Nephron (organoid): ENCODE measurements at regions not wholly inside any gene's neighbourhood (a gene's known extent, or its start where the extent isn't known, plus 50 kb on each side); places are given as distances from the start of the nearest gene placed in this dataset.
"Not testable (repeated sequence)": the region's sequence is repeated elsewhere in the genome, so short reads cannot be mapped to it uniquely, and the experiment has no call there.

Experiments
- H3K27ac Mint-ChIP-seq, 3 experiments: 2 replicates each; pipeline ENCODE4 v1.8.0; 2020; ENCODE audit warnings: mixed read lengths in 3 of 3, mild to moderate bottlenecking in 2 of 3, moderate library complexity in 1 of 3
- H3K27me3 Mint-ChIP-seq: 2 replicates; pipeline ENCODE4 v1.8.0; 2021; ENCODE audit warnings: low read depth, mild to moderate bottlenecking, moderate library complexity, mixed read lengths
- H3K36me3 Mint-ChIP-seq: 2 replicates; pipeline ENCODE4 v1.8.0; 2020; ENCODE audit warnings: low read depth, mixed read lengths
- H3K4me1 Mint-ChIP-seq: 2 replicates; pipeline ENCODE4 v1.8.0; 2020; ENCODE audit warnings: mixed read lengths
- H3K4me3 Mint-ChIP-seq, 3 experiments: 2 replicates each; pipeline ENCODE4 v1.8.0; 2020; ENCODE audit warnings: mild to moderate bottlenecking in 3 of 3, mixed read lengths in 3 of 3, moderate library complexity in 2 of 3
- H3K9me3 Mint-ChIP-seq: 2 replicates; pipeline ENCODE4 v1.8.0; 2020; ENCODE audit warnings: mixed read lengths
- TF ChIP-seq, protein P1 (sequence below), 3 experiments: fragments of 200-600 bp; sonication (generic); IDR thresholded peaks; one replicate each; pipeline ENCODE4 v1.5.0; 2021; ENCODE audit warnings: antibody characterized with exemption in 3 of 3; ENCODE audit not compliant: unreplicated experiment in 3 of 3

DNA sequence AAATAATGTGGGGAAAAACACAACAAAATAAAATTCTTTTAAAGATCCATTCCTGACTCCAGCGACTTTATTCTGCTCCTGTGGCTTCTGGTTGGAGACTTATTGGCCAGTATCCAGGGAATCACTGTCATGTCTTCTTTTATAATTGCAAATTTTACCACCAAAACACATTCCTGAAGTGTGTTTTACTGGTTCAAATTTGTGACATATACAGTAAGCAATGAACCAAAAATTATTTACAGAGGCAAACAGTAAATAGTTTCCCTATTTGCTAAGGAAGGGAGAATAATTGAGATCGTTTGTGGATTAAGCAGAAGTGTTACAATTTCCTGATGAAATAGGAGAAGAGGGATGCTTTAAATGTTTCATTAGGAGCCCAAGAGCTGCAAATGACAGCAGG is 118.7 kb downstream of the ZNF281 start:
- Mint-ChIP-seq H3K4me1 (no peaks in the 10 kb centered on the region), H3K36me3 (no peaks in the 10 kb centered on the region), H3K27ac (no peak overlapping the region), H3K9me3 (no peaks in the 10 kb centered on the region), H3K4me3 (no peak overlapping the region), H3K27me3 (no peaks in the 10 kb centered on the region)
- TF ChIP-seq, protein P1, sequence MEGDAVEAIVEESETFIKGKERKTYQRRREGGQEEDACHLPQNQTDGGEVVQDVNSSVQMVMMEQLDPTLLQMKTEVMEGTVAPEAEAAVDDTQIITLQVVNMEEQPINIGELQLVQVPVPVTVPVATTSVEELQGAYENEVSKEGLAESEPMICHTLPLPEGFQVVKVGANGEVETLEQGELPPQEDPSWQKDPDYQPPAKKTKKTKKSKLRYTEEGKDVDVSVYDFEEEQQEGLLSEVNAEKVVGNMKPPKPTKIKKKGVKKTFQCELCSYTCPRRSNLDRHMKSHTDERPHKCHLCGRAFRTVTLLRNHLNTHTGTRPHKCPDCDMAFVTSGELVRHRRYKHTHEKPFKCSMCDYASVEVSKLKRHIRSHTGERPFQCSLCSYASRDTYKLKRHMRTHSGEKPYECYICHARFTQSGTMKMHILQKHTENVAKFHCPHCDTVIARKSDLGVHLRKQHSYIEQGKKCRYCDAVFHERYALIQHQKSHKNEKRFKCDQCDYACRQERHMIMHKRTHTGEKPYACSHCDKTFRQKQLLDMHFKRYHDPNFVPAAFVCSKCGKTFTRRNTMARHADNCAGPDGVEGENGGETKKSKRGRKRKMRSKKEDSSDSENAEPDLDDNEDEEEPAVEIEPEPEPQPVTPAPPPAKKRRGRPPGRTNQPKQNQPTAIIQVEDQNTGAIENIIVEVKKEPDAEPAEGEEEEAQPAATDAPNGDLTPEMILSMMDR (IDR thresholded peaks at IDR 0.05; ENCODE audit: unreplicated experiment in 3 of 3) = no peak

GRCh38 chr1:200290010-200290685 is 119.7 kb downstream of the ZNF281 start:
- H3K27ac Mint-ChIP-seq = no peak overlapping the region
- H3K9me3 Mint-ChIP-seq = no peaks in the 10 kb centered on the region
- H3K4me1 Mint-ChIP-seq = no peaks in the 10 kb centered on the region
- TF ChIP-seq, protein P1 (IDR thresholded peaks at IDR 0.05; ENCODE audit: unreplicated experiment in 3 of 3) = no peak
- H3K27me3 Mint-ChIP-seq = no peaks in the 10 kb centered on the region
- H3K4me3 Mint-ChIP-seq = no peak overlapping the region
- H3K36me3 Mint-ChIP-seq = no peaks in the 10 kb centered on the region

- H3K4me3 Mint-ChIP-seq = no peak overlapping the region
Measured at GRCh38 chr1:200288226-200288625, 121.6 kb downstream of the ZNF281 start.

DNA sequence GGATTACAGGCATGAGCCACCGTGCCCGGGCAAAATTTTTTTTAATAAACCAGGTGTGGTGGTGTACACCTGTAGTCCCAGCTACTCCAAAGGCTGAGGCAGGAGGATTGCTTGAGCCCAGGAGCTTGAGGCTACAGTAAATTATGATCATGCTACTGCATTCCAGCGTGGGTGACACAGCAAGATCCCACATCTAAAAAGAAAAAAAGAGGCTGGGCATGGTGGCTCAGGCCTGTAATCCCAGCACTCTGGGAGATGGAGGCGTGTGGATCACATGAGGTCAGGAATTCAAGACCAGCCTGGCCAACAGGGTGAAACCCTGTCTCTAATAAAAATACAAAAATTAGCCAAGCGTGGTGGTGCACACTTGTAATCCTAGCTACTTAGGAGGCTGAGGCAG is 125.6 kb downstream of the ZNF281 start:
- not testable (repeated sequence) for H3K9me3 Mint-ChIP-seq, H3K36me3 Mint-ChIP-seq, H3K4me1 Mint-ChIP-seq, H3K4me3 Mint-ChIP-seq, H3K27ac Mint-ChIP-seq, H3K27me3 Mint-ChIP-seq

More at GRCh38 chr1:200288226-200288625, 121.6 kb downstream of the ZNF281 start:
- H3K27ac Mint-ChIP-seq = no peak overlapping the region
- H3K36me3 Mint-ChIP-seq = no peaks in the 10 kb centered on the region
- TF ChIP-seq, protein P1 (IDR thresholded peaks at IDR 0.05; ENCODE audit: unreplicated experiment in 3 of 3) = no peak
- H3K4me1 Mint-ChIP-seq = no peaks in the 10 kb centered on the region
- H3K9me3 Mint-ChIP-seq = no peaks in the 10 kb centered on the region
- no peaks in the 10 kb centered on the region for H3K27me3 Mint-ChIP-seq

GRCh38 chr1:200282497-200283122 is 127.2 kb downstream of the ZNF281 start:
- no peaks in the 10 kb centered on the region for H3K27me3 Mint-ChIP-seq
- H3K9me3 Mint-ChIP-seq = no peaks in the 10 kb centered on the region
- H3K4me1 Mint-ChIP-seq = no peaks in the 10 kb centered on the region
- no peak overlapping the region for H3K27ac Mint-ChIP-seq
- TF ChIP-seq, protein P1 (IDR thresholded peaks at IDR 0.05; ENCODE audit: unreplicated experiment in 3 of 3) = no peak
- H3K36me3 Mint-ChIP-seq = no peaks in the 10 kb centered on the region
- no peak overlapping the region for H3K4me3 Mint-ChIP-seq

DNA sequence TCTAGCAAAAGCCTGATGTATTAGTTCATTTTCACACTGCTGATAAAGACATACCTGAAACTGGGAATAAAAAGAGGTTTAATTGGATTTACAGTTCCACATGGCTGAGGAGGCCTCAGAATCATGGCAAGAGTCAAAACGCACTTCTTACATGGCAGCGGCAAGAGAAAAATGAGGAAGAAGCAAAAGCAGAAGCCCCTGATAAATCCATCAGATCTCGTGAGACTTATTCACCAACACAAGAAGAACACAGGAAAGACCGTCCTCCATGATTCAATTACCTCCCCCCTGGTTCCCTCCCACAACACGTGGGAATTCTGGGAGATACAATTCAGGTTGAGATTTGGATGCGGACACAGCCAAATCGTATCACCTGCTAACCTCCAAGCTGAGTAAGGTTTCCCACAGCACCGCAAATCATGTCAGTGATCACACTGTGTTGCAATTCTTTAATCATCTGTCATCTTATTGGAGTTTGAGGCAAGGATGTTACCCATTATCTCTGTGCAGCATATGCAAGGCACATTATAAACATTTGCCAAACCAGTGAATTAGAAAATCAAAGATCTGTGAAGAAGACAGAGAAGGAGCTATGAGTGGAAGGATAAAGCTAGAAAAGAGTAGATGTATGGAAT is 128.5 kb downstream of the ZNF281 start:
- H3K9me3 Mint-ChIP-seq = no peaks in the 10 kb centered on the region
- TF ChIP-seq, protein P1 (IDR thresholded peaks at IDR 0.05; ENCODE audit: unreplicated experiment in 3 of 3) = no peak
- no peak overlapping the region for H3K4me3 Mint-ChIP-seq
- peaks cover 4% of the 10 kb centered on the region for H3K27me3 Mint-ChIP-seq
- no peaks in the 10 kb centered on the region for H3K36me3 Mint-ChIP-seq
- H3K4me1 Mint-ChIP-seq = no peaks in the 10 kb centered on the region
- no peak overlapping the region for H3K27ac Mint-ChIP-seq
